HAP-1 (cell line): ENCODE measurements at regions not wholly inside any gene's neighbourhood (a gene's known extent, or its start where the extent isn't known, plus 50 kb on each side); places are given as distances from the start of the nearest gene placed in this dataset.
"Not testable (repeated sequence)": the region's sequence is repeated elsewhere in the genome, so short reads cannot be mapped to it uniquely, and the experiment has no call there.

Experiments used
- DNase-seq, 2 experiments: peaks; one replicate each; pipeline ENCODE4 v3.0.0-alpha.2; 2016 to 2020; ENCODE audit warnings: low spot score in 2 of 2
- H3K27me3 ChIP-seq: fragments of 250-450 bp; sonication (Bioruptor Pico); 2 replicates; pipeline ENCODE4 v1.5.1; 2020; ENCODE audit warnings: low read depth, mild to moderate bottlenecking, moderate library complexity
- H3K36me3 ChIP-seq: fragments of 250-450 bp; sonication (Bioruptor Pico); replicated peaks from 2 replicates; pipeline ENCODE4 v1.5.1; 2020; ENCODE audit warnings: mild to moderate bottlenecking
- H3K4me1 ChIP-seq: fragments of 250-450 bp; sonication (Bioruptor Pico); 2 replicates; pipeline ENCODE4 v1.5.1; 2020; ENCODE audit warnings: mild to moderate bottlenecking
- H3K4me3 ChIP-seq: fragments of 250-450 bp; sonication (Bioruptor Pico); 2 replicates; pipeline ENCODE4 v1.5.1; 2020; ENCODE audit warnings: mild to moderate bottlenecking, moderate library complexity
- H3K9me3 ChIP-seq: fragments of 250-450 bp; sonication (Bioruptor Pico); 2 replicates; pipeline ENCODE4 v1.5.1; 2020; ENCODE audit warnings: mild to moderate bottlenecking, moderate library complexity
- in situ Hi-C: fragments of 300-500 bp; cut with MboI; formaldehyde crosslinking; loops from 3 replicates; pipeline ENCODE4 v1.14.3; 2020; ENCODE audit warnings: low sequenced_read_pairs, inconsistent platforms, mixed read lengths

- Histone ChIP-seq H3K27me3 (no peaks in the 10 kb centered on the region), H3K36me3 (no peaks in the 10 kb centered on the region), H3K4me3 (no peak overlapping the region), H3K4me1 (peaks cover 11% of the 10 kb centered on the region), H3K9me3 (no peaks in the 10 kb centered on the region)
- in situ Hi-C loops = loop anchor here (25.0 kb wide), 1 partner anchor 289 kb away; no protein-coding TSS in a partner anchor
- DNase-seq = no peak
Measured at GRCh38 chr3:177351206-177351605, 153.9 kb upstream of the TBL1XR1 start.

DNA sequence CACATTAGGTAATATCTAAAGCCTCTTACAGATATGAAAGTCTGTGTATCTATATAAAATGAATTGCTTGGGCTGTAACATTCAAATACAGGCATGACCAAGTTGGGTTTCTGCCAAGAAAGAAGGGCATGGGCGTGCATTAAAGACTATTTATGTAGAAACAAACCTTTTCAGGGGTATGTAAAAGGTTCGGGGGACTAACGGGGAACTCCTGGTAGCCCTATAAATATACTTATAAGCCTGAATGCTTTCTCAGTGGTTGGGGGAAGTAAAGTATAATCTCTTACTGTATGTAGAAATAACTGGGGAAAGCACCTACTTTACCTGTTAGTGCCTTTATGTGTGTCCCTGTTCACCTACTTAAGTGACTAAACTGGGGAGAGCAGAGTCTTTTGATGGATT lies 154.5 kb upstream of the TBL1XR1 start:
- no peak for DNase-seq
- H3K4me1 ChIP-seq = peaks cover 10% of the 10 kb centered on the region
- H3K36me3 ChIP-seq = no peaks in the 10 kb centered on the region
- no peaks in the 10 kb centered on the region for H3K9me3 ChIP-seq
- H3K27me3 ChIP-seq = no peaks in the 10 kb centered on the region
- in situ Hi-C loops = loop anchor here (25.0 kb wide), 1 partner anchor 289 kb away; no protein-coding TSS in a partner anchor
- H3K4me3 ChIP-seq = no peak overlapping the region

DNA sequence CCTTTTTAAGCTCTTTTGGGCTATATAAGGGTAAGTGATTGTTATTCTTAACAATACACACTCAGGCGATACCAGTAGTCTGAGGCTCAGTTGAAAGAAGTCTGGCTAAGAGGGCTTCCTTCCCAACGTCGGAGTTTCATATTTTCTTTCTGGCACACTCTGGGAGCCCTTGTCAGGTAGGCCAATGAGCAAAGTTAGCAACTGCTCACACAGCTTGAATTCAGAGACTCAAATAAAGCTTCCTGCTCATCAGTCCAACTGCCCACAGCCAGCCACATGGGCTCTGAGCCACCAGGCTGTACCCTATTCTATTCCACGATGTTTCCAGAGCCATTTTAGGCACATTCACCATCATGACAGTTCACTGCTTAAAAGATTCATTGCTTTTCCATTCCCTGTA lies 155.1 kb upstream of the TBL1XR1 start:
- Histone ChIP-seq H3K27me3 (no peaks in the 10 kb centered on the region), H3K9me3 (no peaks in the 10 kb centered on the region), H3K36me3 (no peaks in the 10 kb centered on the region), H3K4me1 (peaks cover 16% of the 10 kb centered on the region), H3K4me3 (no peak overlapping the region)
- in situ Hi-C loops = loop anchor here (25.0 kb wide), 1 partner anchor 290 kb away; no protein-coding TSS in a partner anchor
- no peak for DNase-seq

DNA sequence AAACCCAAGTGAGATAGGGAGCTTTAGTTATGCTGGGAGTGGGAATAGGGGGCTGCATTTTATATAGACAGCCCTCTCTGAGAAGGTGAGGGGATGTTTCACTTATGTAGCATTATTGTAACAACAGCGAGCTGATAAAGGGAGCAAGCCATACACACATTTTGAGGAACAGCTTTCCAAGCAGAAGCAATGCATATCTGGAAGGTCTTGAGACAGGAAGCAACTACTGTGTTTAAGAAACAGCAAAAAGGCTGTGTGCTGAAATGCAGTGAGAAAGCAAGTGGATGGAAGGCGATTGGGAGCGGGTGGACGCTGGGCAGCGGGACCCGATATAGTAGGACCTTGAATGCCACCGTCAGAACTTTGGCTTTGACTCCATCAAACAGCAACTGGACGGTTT lies 155.9 kb upstream of the TBL1XR1 start:
- H3K36me3 ChIP-seq = no peaks in the 10 kb centered on the region
- no peak overlapping the region for H3K4me3 ChIP-seq
- in situ Hi-C loops = loop anchor here (25.0 kb wide), 1 partner anchor 291 kb away; no protein-coding TSS in a partner anchor
- no peaks in the 10 kb centered on the region for H3K9me3 ChIP-seq
- no peak for DNase-seq
- peaks cover 23% of the 10 kb centered on the region for H3K4me1 ChIP-seq
- H3K27me3 ChIP-seq = no peaks in the 10 kb centered on the region

DNA sequence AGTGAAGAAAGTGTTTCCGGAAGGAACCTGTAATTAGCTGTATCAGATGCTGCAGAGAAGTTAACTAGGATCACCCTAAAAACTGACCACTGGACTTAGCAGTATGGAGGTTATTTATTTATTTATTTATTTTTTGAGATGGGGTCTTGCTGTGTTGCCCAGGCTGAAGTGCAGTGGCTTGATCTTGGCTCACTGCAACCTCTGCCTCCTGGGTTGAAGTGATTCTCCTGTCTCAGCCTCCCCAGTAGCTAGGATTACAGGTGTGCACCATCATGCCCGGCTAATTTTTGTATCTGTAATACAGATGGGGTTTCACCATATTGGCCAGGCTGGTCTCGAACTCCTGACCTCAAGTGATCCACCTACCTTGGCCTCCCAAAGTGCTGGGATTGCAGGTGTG lies 156.6 kb upstream of the TBL1XR1 start:
- in situ Hi-C loops = loop anchor here (25.0 kb wide), 1 partner anchor 292 kb away; no protein-coding TSS in a partner anchor
- not testable (repeated sequence) for H3K36me3 ChIP-seq, H3K27me3 ChIP-seq, DNase-seq, H3K4me3 ChIP-seq, H3K9me3 ChIP-seq
- H3K4me1 ChIP-seq = peaks cover 29% of the 10 kb centered on the region

GRCh38 chr3:177354466-177354865 lies 157.2 kb upstream of the TBL1XR1 start:
- DNase-seq = no peak
- H3K4me3 ChIP-seq = no peak overlapping the region
- no peaks in the 10 kb centered on the region for H3K9me3 ChIP-seq
- H3K4me1 ChIP-seq = peaks cover 33% of the 10 kb centered on the region
- no peaks in the 10 kb centered on the region for H3K27me3 ChIP-seq
- in situ Hi-C loops = loop anchor here (25.0 kb wide), 1 partner anchor 292 kb away; no protein-coding TSS in a partner anchor
- no peaks in the 10 kb centered on the region for H3K36me3 ChIP-seq

GRCh38 chr3:177356113-177356512 lies 158.8 kb upstream of the TBL1XR1 start:
- in situ Hi-C loops = loop anchor here (5.0 to 25.0 kb wide), 2 partner anchors 159 to 294 kb away; partner anchors contain the start of gene TBL1XR1
- Histone ChIP-seq H3K4me1 (peaks cover 34% of the 10 kb centered on the region), H3K27me3 (no peaks in the 10 kb centered on the region), H3K4me3 (no peak overlapping the region), H3K36me3 (no peaks in the 10 kb centered on the region), H3K9me3 (no peaks in the 10 kb centered on the region)
- no peak for DNase-seq

DNA sequence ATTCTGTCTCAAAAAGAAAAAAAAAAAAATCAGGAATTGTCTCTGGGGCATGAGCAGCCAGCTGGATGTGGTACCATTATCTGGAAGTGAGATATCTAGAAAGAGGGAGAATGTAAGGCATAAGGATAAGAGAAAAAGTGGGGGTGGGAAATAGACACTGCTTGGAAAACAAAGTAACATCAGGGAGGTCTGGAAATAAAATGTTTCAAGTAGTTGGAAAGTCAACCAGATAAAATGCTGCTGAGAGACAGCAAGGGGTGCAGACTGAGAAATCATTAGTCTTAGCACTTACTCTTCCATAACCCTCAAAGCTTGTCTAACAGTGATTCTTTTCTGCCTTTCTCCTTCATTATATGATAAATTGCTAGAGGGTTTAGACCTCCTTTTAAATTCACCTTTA lies 159.7 kb upstream of the TBL1XR1 start:
- H3K9me3 ChIP-seq = no peaks in the 10 kb centered on the region
- H3K4me3 ChIP-seq = no peak overlapping the region
- H3K36me3 ChIP-seq = no peaks in the 10 kb centered on the region
- in situ Hi-C loops = loop anchor here (5.0 to 25.0 kb wide), 2 partner anchors 160 to 295 kb away; partner anchors contain the start of gene TBL1XR1
- peaks cover 34% of the 10 kb centered on the region for H3K4me1 ChIP-seq
- no peak for DNase-seq
- H3K27me3 ChIP-seq = no peaks in the 10 kb centered on the region

- Histone ChIP-seq H3K9me3 (no peaks in the 10 kb centered on the region), H3K4me1 (peaks cover 34% of the 10 kb centered on the region), H3K4me3 (no peak overlapping the region), H3K36me3 (no peaks in the 10 kb centered on the region), H3K27me3 (no peaks in the 10 kb centered on the region)
- peak; percentile 39 to 53 for DNase-seq
- in situ Hi-C loops = loop anchor here (5.0 to 25.0 kb wide), 2 partner anchors 160 to 295 kb away; partner anchors contain the start of gene TBL1XR1
Measured at GRCh38 chr3:177357352-177358090, 160.2 kb upstream of the TBL1XR1 start.

GRCh38 chr3:177358091-177358976 lies 161.1 kb upstream of the TBL1XR1 start:
- no peaks in the 10 kb centered on the region for H3K9me3 ChIP-seq
- peaks cover 34% of the 10 kb centered on the region for H3K4me1 ChIP-seq

GRCh38 chr3:177358977-177359592 lies 161.8 kb upstream of the TBL1XR1 start:
- no peak overlapping the region for H3K4me3 ChIP-seq
- no peaks in the 10 kb centered on the region for H3K36me3 ChIP-seq
- peaks cover 34% of the 10 kb centered on the region for H3K4me1 ChIP-seq
- in situ Hi-C loops = loop anchor here (5.0 to 25.0 kb wide), 2 partner anchors 162 to 297 kb away; partner anchors contain the start of gene TBL1XR1
- H3K9me3 ChIP-seq = no peaks in the 10 kb centered on the region
- H3K27me3 ChIP-seq = no peaks in the 10 kb centered on the region
- peak; percentile 34 to 74 for DNase-seq

More at GRCh38 chr3:177358091-177358976, 161.1 kb upstream of the TBL1XR1 start:
- in situ Hi-C loops = loop anchor here (5.0 to 25.0 kb wide), 2 partner anchors 161 to 296 kb away; partner anchors contain the start of gene TBL1XR1
- H3K36me3 ChIP-seq = no peaks in the 10 kb centered on the region
- H3K27me3 ChIP-seq = no peaks in the 10 kb centered on the region
- no peak overlapping the region for H3K4me3 ChIP-seq
- peak; percentile 75 to 84 for DNase-seq

DNA sequence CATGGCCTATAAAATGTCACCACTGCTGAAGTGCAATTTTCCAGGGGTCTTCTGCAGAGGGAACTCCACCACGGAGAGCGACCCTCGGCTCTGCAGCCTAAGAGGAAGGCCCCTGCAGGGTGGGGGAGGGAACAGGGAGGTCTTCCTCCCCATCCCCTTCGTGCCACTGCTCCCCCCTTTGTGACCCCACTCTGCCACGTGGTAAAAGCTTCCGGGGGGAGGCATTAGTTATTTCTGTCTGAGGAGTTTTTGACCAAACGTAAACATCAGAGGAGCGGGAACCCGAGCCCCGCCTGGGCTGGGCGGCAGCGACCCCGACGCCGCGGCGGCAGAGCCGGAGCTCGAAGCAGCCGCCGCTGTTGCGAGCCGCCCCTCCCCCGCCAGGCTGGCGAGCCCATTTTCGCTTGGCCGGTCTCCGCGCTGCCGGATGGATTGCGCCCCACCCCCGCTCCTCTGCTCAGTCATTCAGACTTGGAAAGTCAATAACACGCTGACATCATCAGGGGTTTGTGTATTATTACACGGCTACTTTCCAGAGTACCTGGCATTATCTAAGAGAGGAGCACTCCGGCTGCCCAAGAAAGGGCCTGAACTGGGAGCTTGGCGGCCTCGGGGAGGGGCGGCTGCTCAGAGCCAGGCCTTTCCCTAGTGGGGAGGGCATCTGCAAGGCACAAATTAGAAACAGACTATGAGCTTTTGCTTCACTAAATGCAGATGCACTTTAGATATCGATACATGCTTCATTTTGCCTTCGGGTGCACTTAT lies 162.5 kb upstream of the TBL1XR1 start:
- Histone ChIP-seq H3K4me3 (peak overlapping the region; percentile 11), H3K4me1 (peaks cover 34% of the 10 kb centered on the region)
- in situ Hi-C loops = loop anchor here (5.0 to 25.0 kb wide), 2 partner anchors 162 to 297 kb away; partner anchors contain the start of gene TBL1XR1

More for the DNA sequence above, 162.5 kb upstream of the TBL1XR1 start:
- no peaks in the 10 kb centered on the region for H3K27me3 ChIP-seq
- DNase-seq = peak; percentile 96 to 97
- H3K36me3 ChIP-seq = no peaks in the 10 kb centered on the region
- no peaks in the 10 kb centered on the region for H3K9me3 ChIP-seq
